IMR-90 (cell line): ENCODE measurements at regions not wholly inside any gene's neighbourhood (a gene's known extent, or its start where the extent isn't known, plus 50 kb on each side); places are given as distances from the start of the nearest gene placed in this dataset.
A peak's percentile ranks its signal among the peaks of the same experiment; 100 is the strongest.

Source experiments
- ATAC-seq: fragments of 200-7000 bp; cut with Tn5 transposase; 2 replicates; pipeline ENCODE4 v1.9.1; 2020; ENCODE audit warnings: low read depth, mild to moderate bottlenecking, moderate library complexity
- BruUV-seq: library from RNA; stranded (reverse); fragments of 400-500 nt; replicated peaks from 2 replicates; lab custom pipeline; 2021; lab: Mats Ljungman, UMichigan
- CTCF ChIA-PET: fragments of 300-600 bp; formaldehyde crosslinking; extraction: SDS; loops from one replicate; lab custom pipeline; 2021; ENCODE audit warnings: antibody characterized with exemption; lab: Yijun Ruan, JAX
- POLR2A ChIA-PET: fragments of 300-600 bp; sonication (Branson Sonifier 250); formaldehyde crosslinking; loops from one replicate; lab custom pipeline; 2022; ENCODE audit warnings: antibody characterized with exemption; ENCODE audit not compliant: unreplicated experiment; lab: Charles Lee
- DNase-seq: peaks from one replicate; pipeline ENCODE4 v3.0.0; 2013
- H2AFZ ChIP-seq: replicated peaks from 2 replicates; pipeline ENCODE3; 2013; ENCODE audit warnings: low read length, mild to moderate bottlenecking; ENCODE audit not compliant: poor library complexity
- H2AK5ac ChIP-seq: 2 replicates; pipeline ENCODE4 v1.6.1; 2013; ENCODE audit warnings: low read depth, low read length, inconsistent platforms
- H2AK9ac ChIP-seq: replicated peaks from 2 replicates; pipeline ENCODE3; 2013; ENCODE audit warnings: mild to moderate bottlenecking, low read depth, low read length, moderate library complexity; ENCODE audit not compliant: poor library complexity
- H2BK120ac ChIP-seq: 2 replicates; pipeline ENCODE4 v1.6.1; 2013; ENCODE audit warnings: low read depth, low read length, inconsistent platforms
- H2BK15ac ChIP-seq: 3 replicates; pipeline ENCODE4 v1.6.1; 2013; ENCODE audit warnings: low read depth, low read length, inconsistent platforms
- H2BK20ac ChIP-seq: 2 replicates; pipeline ENCODE4 v1.6.1; 2013; ENCODE audit warnings: low read depth, mild to moderate bottlenecking, inconsistent platforms, low read length, moderate library complexity
- H2BK5ac ChIP-seq: 2 replicates; pipeline ENCODE4 v1.6.1; 2013; ENCODE audit warnings: mild to moderate bottlenecking, low read depth, low read length, inconsistent platforms; ENCODE audit not compliant: poor library complexity, severe bottlenecking
- H3K14ac ChIP-seq: replicated peaks from 2 replicates; pipeline ENCODE4 v1.6.1; 2013; ENCODE audit warnings: low read depth, low read length, inconsistent platforms
- H3K18ac ChIP-seq: 2 replicates; pipeline ENCODE4 v1.6.1; 2013; ENCODE audit warnings: low read depth, low read length, control low read depth
- H3K23ac ChIP-seq: 2 replicates; pipeline ENCODE4 v1.6.1; 2013; ENCODE audit warnings: low read depth, low read length, inconsistent platforms
- H3K27ac ChIP-seq: 2 replicates; pipeline ENCODE4 v1.5.1; 2013; ENCODE audit warnings: mild to moderate bottlenecking, control low read depth, low read length; ENCODE audit not compliant: insufficient read depth
- H3K27me3 ChIP-seq: 2 replicates; pipeline ENCODE4 v1.6.1; 2013; ENCODE audit warnings: low read length; ENCODE audit not compliant: control insufficient read depth, insufficient read depth
- H3K36me3 ChIP-seq: 2 replicates; pipeline ENCODE4 v1.6.1; 2013; ENCODE audit warnings: low read length, mixed read lengths; ENCODE audit not compliant: control insufficient read depth, insufficient read depth
- H3K4ac ChIP-seq: 2 replicates; pipeline ENCODE4 v1.6.1; 2013; ENCODE audit warnings: low read depth, low read length, inconsistent platforms
- H3K4me1 ChIP-seq: 2 replicates; pipeline ENCODE4 v1.6.1; 2013; ENCODE audit warnings: low read length, mixed read lengths; ENCODE audit not compliant: control insufficient read depth, insufficient read depth
- H3K4me2 ChIP-seq: 2 replicates; pipeline ENCODE4 v1.6.1; 2013; ENCODE audit warnings: low read depth, mild to moderate bottlenecking, control low read depth, low read length, moderate library complexity
- H3K4me3 ChIP-seq: 2 replicates; pipeline ENCODE4 v1.5.1; 2013; ENCODE audit warnings: low read depth, mild to moderate bottlenecking, control low read depth, low read length, moderate library complexity; ENCODE audit not compliant: insufficient read depth
- H3K56ac ChIP-seq: 2 replicates; pipeline ENCODE4 v1.6.1; 2013; ENCODE audit warnings: low read length, inconsistent platforms; ENCODE audit not compliant: insufficient read depth; ENCODE audit errors: extremely low read depth
- H3K79me1 ChIP-seq, 2 experiments: 2 replicates each; pipeline ENCODE4 v1.6.1; 2013; ENCODE audit warnings: low read length in 2 of 2, inconsistent platforms in 1 of 2, low read depth in 1 of 2
- H3K9ac ChIP-seq: 2 replicates; pipeline ENCODE4 v1.6.1; 2013; ENCODE audit warnings: low read depth, low read length, control low read depth
- H3K9me1 ChIP-seq: 2 replicates; pipeline ENCODE4 v1.6.1; 2013; ENCODE audit warnings: low read length, inconsistent platforms; ENCODE audit not compliant: insufficient read depth
- H3K9me3 ChIP-seq: 2 replicates; pipeline ENCODE4 v1.6.1; 2013; ENCODE audit warnings: low read length; ENCODE audit not compliant: control insufficient read depth, insufficient read depth
- H4K20me1 ChIP-seq: 2 replicates; pipeline ENCODE4 v1.6.1; 2013; ENCODE audit warnings: low read length, inconsistent platforms; ENCODE audit not compliant: insufficient read depth
- H4K5ac ChIP-seq: 2 replicates; pipeline ENCODE4 v1.6.1; 2013; ENCODE audit warnings: mild to moderate bottlenecking, low read depth, low read length, control low read depth
- H4K8ac ChIP-seq, 2 experiments: 2 replicates each; pipeline ENCODE4 v1.6.1; 2013; ENCODE audit warnings: low read depth in 2 of 2, low read length in 2 of 2, control low read depth in 1 of 2, inconsistent platforms in 1 of 2
- H4K91ac ChIP-seq: 2 replicates; pipeline ENCODE4 v1.6.1; 2013; ENCODE audit warnings: low read depth, low read length, inconsistent platforms; ENCODE audit not compliant: insufficient read depth
- CHD1 ChIP-seq: IDR thresholded peaks from 2 replicates; pipeline ENCODE4 v1.6.1; 2012; ENCODE audit warnings: low read depth, low read length, improper control_type of control experiment
- MAFK ChIP-seq: IDR thresholded peaks from 2 replicates; pipeline ENCODE4 v1.6.1; 2012; ENCODE audit warnings: low read depth, low read length, improper control_type of control experiment
- MAZ ChIP-seq: IDR thresholded peaks from 2 replicates; pipeline ENCODE4 v1.6.1; 2012; ENCODE audit warnings: low read depth, mild to moderate bottlenecking, low read length, improper control_type of control experiment, moderate library complexity, borderline replicate concordance
- MXI1 ChIP-seq: IDR thresholded peaks from 2 replicates; pipeline ENCODE4 v1.6.1; 2012; ENCODE audit warnings: low read depth, mild to moderate bottlenecking, low read length, moderate library complexity, borderline replicate concordance
- NFE2L2 ChIP-seq: fragments of 150-350 bp; IDR thresholded peaks from 2 replicates; pipeline ENCODE4 v1.6.1; 2016; ENCODE audit warnings: low read depth, mild to moderate bottlenecking, low read length
- POLR2A ChIP-seq: IDR thresholded peaks from 2 replicates; pipeline ENCODE4 v1.6.1; 2012; ENCODE audit warnings: mild to moderate bottlenecking, low read depth, low read length
- RAD21 ChIP-seq: IDR thresholded peaks from 2 replicates; pipeline ENCODE4 v1.6.1; 2012; ENCODE audit warnings: low read length, improper control_type of control experiment
- RCOR1 ChIP-seq: IDR thresholded peaks from 2 replicates; pipeline ENCODE4 v1.6.1; 2012; ENCODE audit warnings: mild to moderate bottlenecking, low read length, improper control_type of control experiment; ENCODE audit not compliant: insufficient replicate concordance
- RFX5 ChIP-seq: IDR thresholded peaks from 2 replicates; pipeline ENCODE4 v1.8.0; 2012; ENCODE audit warnings: low read depth, mild to moderate bottlenecking, low read length, moderate library complexity
- SMC3 ChIP-seq: fragments of 150-350 bp; IDR thresholded peaks from 2 replicates; pipeline ENCODE4 v1.6.1; 2016; ENCODE audit warnings: low read depth, mild to moderate bottlenecking, antibody characterized with exemption, low read length, moderate library complexity
- USF2 ChIP-seq: fragments of 150-350 bp; IDR thresholded peaks from 2 replicates; pipeline ENCODE4 v1.6.1; 2017; ENCODE audit warnings: mild to moderate bottlenecking, antibody characterized with exemption, low read length, low read depth
- WGBS, 2 experiments: methylation state at CpG; one replicate each; pipeline versions ENCODE4 v1.1.5 to v1.1.7; 2013; ENCODE audit warnings: missing lambda C conversion rate in 2 of 2; ENCODE audit not compliant: insufficient read length in 1 of 2; ENCODE audit errors: extremely low coverage in 2 of 2; 5-methylcytosine and 5-hydroxymethylcytosine counted together
- dilution Hi-C: fragments of 300-500 bp; cut with HindIII; formaldehyde crosslinking; loops from one replicate; pipeline ENCODE4 v1.14.3; 2018; ENCODE audit warnings: low sequenced_read_pairs; ENCODE audit not compliant: unreplicated experiment
- in situ Hi-C: fragments of 300-500 bp; cut with MboI; formaldehyde crosslinking; loops from 3 replicates; pipeline ENCODE4 v1.14.3; 2019; ENCODE audit warnings: low sequenced_read_pairs, inconsistent platforms, mixed read lengths
- intact Hi-C: fragments of 100-400 bp; cut with micrococcal nuclease; formaldehyde crosslinking; loops from 2 replicates; pipeline ENCODE4 v1.10.0; 2022

DNA sequence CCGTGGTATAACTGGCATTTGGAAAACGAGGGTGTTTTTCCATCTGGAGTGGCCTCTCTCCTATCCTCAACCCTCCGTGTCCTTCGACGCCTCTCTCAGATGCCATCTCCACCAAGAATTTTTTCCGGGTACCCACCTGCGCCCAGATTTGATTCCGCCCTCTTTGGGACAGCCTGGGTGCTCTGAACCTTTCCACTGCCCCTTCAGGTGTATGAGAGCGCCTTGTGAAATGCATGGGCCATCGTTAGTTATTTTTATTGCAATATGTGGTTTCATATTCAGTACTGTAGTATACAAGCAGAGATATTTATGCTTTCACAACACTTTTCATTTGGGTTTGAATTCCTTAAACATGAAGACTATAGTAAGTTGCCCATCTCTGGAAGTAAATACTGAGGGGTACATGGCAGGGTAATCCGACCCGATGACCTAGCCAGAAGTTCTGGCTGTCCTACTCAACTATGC lies 78.2 kb upstream of the IFNE start:
- H3K9ac ChIP-seq: peak overlapping the region; percentile 88
- no peaks in the 10 kb centered on the region for H3K36me3 ChIP-seq
- H2BK5ac ChIP-seq: peak overlapping the region; percentile 90
- no peak overlapping the region for H2AK9ac ChIP-seq
- no peaks in the 10 kb centered on the region for H4K20me1 ChIP-seq
- H3K56ac ChIP-seq: peak overlapping the region; percentile 87
- peak overlapping the region; percentile 79 for H4K91ac ChIP-seq
- H3K4me3 ChIP-seq: peak overlapping the region; percentile 98
- H3K14ac ChIP-seq: peak overlapping the region; percentile 98
- peak overlapping the region; percentile 94 for H3K27ac ChIP-seq
- H2AFZ ChIP-seq: peak overlapping the region; percentile 99
- H3K4ac ChIP-seq: peak overlapping the region; percentile 89
- peak overlapping the region; percentile 90 for H3K23ac ChIP-seq
- H2AK5ac ChIP-seq: peak overlapping the region; percentile 5; the same call in 1 of the 2 replicates
- POLR2A ChIA-PET: no interaction called here
- H3K27me3 ChIP-seq: no peaks in the 10 kb centered on the region
- H2BK120ac ChIP-seq: peak overlapping the region; percentile 94
- CTCF ChIA-PET: interaction anchor here (2.0 kb wide), 1 partner anchor 94 kb away, joined by 4 read pairs; no protein-coding TSS in a partner anchor
- peak overlapping the region; percentile 97 for H3K4me2 ChIP-seq
- no peak for TF ChIP-seq SMC3
- no peak for TF ChIP-seq MXI1
- no peak for TF ChIP-seq RFX5
- no peak for TF ChIP-seq MAFK
- no peak for TF ChIP-seq RCOR1
- TF ChIP-seq CHD1: no peak
- TF ChIP-seq NFE2L2: no peak
- no peak for TF ChIP-seq RAD21
- TF ChIP-seq MAZ: no peak
- TF ChIP-seq USF2: no peak
- TF ChIP-seq POLR2A: no peak
- DNase-seq (no peak), ATAC-seq (peak; percentile 5)
- peaks cover 0 to 13% of the 10 kb centered on the region in 2 experiments; a peak in 2 of 4 replicates for H3K79me1 ChIP-seq
- H2BK15ac ChIP-seq: peak overlapping the region; percentile 49; the same call in 2 of the 3 replicates
- intact Hi-C loops: loop anchor here (2.0 kb wide), 1 partner anchor 14 kb away; no protein-coding TSS in a partner anchor
- peak overlapping the region; percentile 93; the same call in 1 of the 2 replicates for H2BK20ac ChIP-seq
- peaks cover 9% of the 10 kb centered on the region for H3K4me1 ChIP-seq
- in situ Hi-C loops: no loop called here
- dilution Hi-C loops: loop anchor here (25.0 kb wide), 1 partner anchor 227 kb away; no protein-coding TSS in a partner anchor
- peak overlapping the region; percentile 76 for H4K5ac ChIP-seq
- H3K9me3 ChIP-seq: no peaks in the 10 kb centered on the region
- no TSS peak for BruUV-seq
- 0% methylated on average over 3 of the region's 12 CpGs; no CpG with 5 or more reads in 1 of the 2 experiments for WGBS, 2 experiments
- H4K8ac ChIP-seq: peak overlapping the region; percentile 52 to 95
- 0 out of 2 replicates have a peak, but pooled peaks cover 2% of the 10 kb centered on the region for H3K9me1 ChIP-seq
- peak overlapping the region; percentile 56 for H3K18ac ChIP-seq
